HG03196 (cell line): ENCODE measurements at regions not wholly inside any gene's neighbourhood (a gene's known extent, or its start where the extent isn't known, plus 50 kb on each side); places are given as distances from the start of the nearest gene placed in this dataset.
"Not testable (repeated sequence)": the region's sequence is repeated elsewhere in the genome, so short reads cannot be mapped to it uniquely, and the experiment has no call there.

Experiments used
- ATAC-seq: cut with Tn5 transposase; IDR thresholded peaks from one replicate; pipeline ENCODE4 v1.9.1; 2021; ENCODE audit not compliant: unreplicated experiment

GRCh38 chr9:21533597-21533996, 51.5 kb upstream of the IFNE start:
- ATAC-seq, result no peak

GRCh38 chr9:21535396-21535795, 53.3 kb upstream of the IFNE start:
- no peak for ATAC-seq

DNA sequence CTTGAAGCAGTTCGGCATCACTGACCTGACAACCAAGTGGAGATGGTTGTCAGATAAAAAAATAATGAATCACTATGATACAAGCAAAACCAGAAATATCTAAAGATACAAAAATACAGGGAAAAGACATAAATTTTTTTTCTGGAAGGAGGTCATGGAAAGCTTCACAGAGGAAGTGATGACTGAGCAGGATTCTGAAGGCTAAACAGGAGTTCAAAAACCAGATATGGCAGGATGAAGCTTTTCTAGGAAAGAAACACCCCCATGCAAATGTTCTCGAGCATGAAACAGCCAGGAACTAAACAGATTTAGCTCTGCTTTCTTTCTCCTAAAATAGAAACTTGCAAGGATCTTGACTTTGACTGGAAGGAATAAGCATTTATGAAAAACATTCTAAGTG, 60.7 kb upstream of the IFNE start:
- no peak for ATAC-seq

DNA sequence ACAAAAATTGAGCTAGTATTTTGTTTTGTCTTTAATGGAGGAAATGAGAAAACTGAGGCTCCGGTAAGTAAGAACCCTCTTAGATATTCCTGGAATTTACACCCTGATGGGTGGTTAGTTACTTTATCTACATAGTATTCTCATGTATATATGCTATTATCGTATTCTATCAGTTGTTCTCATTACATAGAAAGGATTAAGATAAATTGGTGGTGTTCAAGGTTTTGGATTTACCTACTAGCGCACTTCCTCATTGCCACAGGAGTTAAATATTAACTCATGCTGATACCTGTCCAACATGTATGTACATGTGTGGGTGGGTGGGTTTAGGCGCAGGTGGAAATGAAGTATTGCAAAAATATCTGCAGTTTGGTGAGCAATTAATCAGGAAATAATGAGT, 61.1 kb upstream of the IFNE start:
- ATAC-seq, result no peak

- ATAC-seq, result not testable (repeated sequence)
These were observed 61.7 kb upstream of the IFNE start for GRCh38 chr9:21543816-21544215.

- no peak for ATAC-seq
These were observed 64.8 kb upstream of the IFNE start for GRCh38 chr9:21546949-21547348.

GRCh38 chr9:21549251-21549765, 67.2 kb upstream of the IFNE start:
- ATAC-seq, result no peak

DNA sequence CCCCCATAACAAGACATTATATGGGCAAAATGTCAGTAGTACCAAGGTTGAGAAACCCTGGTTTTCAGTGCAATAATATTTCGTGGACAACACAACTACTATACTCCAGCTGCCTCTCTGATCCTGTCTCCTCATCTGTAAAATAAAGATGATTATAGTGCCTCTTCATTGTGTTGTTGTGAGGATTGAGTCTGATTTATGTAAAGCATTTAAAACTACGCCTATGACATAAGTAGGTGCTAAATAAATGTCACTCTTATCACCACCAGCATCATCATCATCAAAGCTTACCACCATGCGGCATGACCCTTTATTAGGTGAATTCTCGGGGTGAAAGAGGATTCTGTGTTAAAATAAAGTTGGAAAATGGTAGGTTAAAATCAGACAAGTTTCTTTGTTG, 67.8 kb upstream of the IFNE start:
- no peak for ATAC-seq

DNA sequence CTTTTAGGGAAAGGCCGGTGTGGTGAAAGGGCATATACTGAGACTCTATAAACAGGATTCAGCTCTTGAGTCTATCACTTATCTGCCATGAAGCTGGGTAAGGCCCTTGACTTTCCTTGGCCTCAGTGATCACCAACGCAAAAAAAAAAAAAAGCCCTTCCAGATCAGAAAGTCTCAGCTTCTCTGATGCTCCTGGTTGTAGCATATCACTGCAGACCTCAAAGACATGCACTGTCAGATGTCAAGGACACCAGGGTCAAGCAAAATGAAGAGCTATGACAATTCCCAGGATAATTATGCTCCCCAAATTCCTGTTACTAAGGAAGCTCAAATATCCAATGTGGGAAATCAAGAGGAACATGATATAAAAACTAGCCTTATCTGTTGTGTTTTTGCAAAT, 68.3 kb upstream of the IFNE start:
- no peak for ATAC-seq

DNA sequence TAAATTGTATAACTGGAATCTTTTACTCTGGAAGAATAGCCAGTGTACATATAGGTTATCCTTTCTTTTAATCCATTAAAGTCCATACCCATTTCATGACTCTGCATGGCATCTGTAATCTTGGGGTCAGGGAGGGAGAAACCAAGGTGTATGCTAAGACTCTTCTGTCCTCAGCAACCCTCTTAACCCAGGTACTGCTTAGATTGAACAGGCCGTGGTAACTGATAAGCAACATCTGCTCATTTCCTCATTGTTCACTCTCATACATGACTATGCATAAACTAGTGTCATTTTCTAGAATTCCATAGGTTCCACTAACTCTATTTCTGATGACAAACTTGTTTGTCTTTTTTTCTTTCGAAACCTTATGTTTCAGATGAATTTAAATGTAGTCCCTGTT, 69.3 kb upstream of the IFNE start:
- no peak for ATAC-seq

- ATAC-seq, result no peak
These were observed 70.4 kb upstream of the IFNE start for GRCh38 chr9:21552244-21553170.

DNA sequence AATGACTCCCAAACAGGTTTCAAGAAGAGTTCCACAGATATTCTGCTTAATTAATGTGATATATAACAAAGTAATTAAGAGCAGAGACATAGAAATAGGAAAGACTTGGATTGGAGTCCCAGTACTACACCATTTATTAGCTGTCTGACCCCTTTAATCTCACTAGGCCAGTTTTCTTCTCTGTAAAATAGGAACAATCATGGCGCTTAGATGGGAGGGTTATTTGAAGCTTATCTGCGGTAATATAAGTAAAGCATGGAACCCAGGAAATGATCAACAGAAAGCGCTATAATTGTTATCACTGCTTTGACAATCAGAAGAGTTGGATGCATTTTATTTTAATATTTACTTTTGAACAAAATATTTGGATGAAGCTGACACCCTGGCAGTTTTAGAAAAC, 71.3 kb upstream of the IFNE start:
- ATAC-seq, result no peak

GRCh38 chr9:21554813-21555212, 72.7 kb upstream of the IFNE start:
- no peak for ATAC-seq

DNA sequence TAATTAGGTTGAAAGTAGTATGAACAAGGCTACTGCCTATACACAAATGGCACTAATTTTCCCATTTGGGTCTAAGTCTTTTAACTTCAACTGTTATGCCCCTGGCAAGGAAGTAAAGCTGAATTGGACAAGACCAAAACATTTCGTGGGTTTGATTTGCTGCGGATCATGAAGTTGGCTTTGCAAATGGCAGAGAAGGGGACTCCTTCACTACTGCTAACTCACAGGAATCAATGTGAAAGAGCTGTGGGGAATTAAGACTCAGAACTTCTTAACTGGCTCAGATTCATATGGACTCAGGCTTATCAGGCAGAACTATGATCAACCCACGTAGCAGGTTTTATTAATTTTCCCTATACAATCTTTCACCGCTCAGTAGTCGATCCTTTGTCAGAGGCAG, 73.8 kb upstream of the IFNE start:
- no peak for ATAC-seq

GRCh38 chr9:21556581-21557427, 74.7 kb upstream of the IFNE start:
- ATAC-seq, result no peak

DNA sequence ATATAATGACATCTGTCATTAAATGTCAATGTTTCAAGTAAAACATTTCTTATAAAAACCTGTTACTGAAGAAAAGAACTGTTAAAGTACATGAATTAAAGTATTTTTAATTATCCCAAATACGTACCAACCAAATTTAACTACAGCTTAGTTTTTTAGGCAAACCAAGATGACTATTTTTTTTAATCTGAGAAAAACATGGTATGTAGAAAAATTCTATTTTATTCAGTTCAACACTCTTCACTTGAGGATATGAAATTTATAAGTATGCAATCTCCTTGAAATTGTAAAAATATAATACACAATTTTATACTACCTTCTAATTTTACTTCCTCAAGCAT, 75.3 kb upstream of the IFNE start:
- ATAC-seq, result no peak

GRCh38 chr9:21558079-21558478, 76.0 kb upstream of the IFNE start:
- no peak for ATAC-seq

- no peak for ATAC-seq
These were observed 76.7 kb upstream of the IFNE start for GRCh38 chr9:21558615-21559401.

DNA sequence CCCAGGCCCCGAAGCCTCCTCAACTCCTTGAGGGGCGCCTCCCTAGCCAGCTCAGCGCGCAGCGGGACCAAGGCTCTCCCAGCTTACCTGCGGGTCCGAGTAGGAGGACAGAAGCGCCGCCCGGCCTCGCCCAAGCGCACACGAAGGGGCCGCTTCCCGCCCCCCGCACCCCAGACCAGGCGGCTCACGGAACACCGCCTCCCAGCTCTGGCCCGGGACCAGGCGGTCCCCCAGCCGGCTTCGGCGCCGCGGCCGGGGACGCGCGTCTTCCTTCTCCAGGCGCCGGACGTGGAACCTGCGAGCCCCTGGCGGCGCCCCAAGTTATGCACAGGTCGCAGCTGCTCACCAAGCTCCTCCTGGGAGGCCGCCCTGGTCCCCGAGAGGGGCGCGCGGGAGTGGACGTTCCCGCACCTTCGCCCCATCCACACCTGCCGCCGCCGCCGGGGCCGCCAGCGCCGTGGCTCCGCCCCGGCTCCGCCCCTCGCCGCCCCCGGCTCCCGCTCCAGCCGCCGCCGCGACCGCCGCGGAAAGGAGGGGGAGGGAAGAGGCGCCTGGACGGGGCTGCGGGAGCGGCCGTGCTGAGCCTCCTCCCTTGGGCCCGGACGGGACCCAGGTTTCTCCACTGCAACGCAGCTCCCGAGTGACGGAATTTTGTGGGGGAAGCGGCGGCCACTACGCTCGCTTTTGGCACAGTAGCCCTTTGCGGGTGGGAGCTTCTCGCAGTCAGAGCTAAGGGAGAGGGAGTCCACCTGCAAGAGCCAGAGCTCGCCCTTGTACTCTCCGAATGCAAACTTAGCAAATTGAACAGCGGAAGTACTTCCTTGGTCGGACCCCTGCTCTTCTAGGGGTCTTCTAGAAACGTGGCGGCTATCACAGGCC, 77.5 kb upstream of the IFNE start:
- ATAC-seq, result no peak

GRCh38 chr9:21560281-21560745, 78.2 kb upstream of the IFNE start:
- no peak for ATAC-seq
